ENCODE measurements at regions not wholly inside any gene's neighbourhood (a gene's known extent, or its start where the extent isn't known, plus 50 kb on each side); places are given as distances from the start of the nearest gene placed in this dataset.

DNA sequence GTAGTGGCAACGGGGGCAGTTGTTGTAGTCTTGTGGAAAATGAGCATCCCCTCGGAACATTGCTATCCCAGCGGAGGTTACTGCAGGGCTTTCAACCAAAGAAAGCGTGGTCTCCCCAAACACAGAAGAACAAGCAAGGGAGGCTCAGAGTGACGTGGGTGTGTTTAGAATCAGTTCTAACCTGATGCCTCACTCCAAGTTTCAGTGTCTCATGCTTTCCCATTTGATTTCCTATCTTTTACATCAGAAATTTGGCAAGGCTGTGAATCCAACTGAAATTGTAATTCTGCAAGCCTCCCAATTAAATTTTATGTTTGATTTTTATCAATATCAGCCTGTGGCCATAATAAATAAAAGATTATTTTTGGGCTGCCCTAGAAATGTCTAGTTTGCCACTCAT is 156.1 kb upstream of the LNX1 start:
- no peak for TF ChIP-seq POLR2A (IDR thresholded peaks at IDR 0.05; ENCODE audit: low read length)
- TF ChIP-seq GATA1 (IDR thresholded peaks at IDR 0.05; ENCODE audit: low read depth, low read length), result no peak

All from erythroblast (primary cell).